ENCODE measurements at regions not wholly inside any gene's neighbourhood (a gene's known extent, or its start where the extent isn't known, plus 50 kb on each side); places are given as distances from the start of the nearest gene placed in this dataset.
A peak's percentile ranks its signal among the peaks of the same experiment; 100 is the strongest.

DNA sequence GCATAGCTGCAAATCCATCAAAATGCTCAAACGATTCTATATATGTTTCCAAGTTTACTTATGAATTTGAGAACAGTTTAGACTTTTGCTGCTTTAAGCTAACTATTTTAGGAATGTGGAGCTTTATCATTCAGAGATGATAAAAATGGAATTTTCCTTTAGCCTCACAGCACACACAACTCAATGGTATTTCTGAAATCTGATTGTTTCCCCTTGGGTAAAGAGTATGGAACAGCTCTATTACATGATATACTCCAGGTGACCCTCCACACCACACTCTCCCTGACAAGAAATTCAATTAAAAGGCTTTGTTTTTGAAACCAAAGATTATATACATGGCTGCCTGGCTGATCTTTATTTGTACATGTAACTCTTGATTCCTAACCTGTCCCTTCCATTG is 120.0 kb downstream of the LUZP4 start:
- TF ChIP-seq, protein P1, sequence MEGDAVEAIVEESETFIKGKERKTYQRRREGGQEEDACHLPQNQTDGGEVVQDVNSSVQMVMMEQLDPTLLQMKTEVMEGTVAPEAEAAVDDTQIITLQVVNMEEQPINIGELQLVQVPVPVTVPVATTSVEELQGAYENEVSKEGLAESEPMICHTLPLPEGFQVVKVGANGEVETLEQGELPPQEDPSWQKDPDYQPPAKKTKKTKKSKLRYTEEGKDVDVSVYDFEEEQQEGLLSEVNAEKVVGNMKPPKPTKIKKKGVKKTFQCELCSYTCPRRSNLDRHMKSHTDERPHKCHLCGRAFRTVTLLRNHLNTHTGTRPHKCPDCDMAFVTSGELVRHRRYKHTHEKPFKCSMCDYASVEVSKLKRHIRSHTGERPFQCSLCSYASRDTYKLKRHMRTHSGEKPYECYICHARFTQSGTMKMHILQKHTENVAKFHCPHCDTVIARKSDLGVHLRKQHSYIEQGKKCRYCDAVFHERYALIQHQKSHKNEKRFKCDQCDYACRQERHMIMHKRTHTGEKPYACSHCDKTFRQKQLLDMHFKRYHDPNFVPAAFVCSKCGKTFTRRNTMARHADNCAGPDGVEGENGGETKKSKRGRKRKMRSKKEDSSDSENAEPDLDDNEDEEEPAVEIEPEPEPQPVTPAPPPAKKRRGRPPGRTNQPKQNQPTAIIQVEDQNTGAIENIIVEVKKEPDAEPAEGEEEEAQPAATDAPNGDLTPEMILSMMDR (conservative IDR thresholded peaks at IDR 0.05 in 1 of 2, IDR thresholded peaks at IDR 0.05 in 1 of 2; ENCODE audit: low read depth in 1 of 2, low read length in 2 of 2): no peak
- TF ChIP-seq EZH2 (IDR thresholded peaks at IDR 0.05; ENCODE audit: low read length, missing control alignments): no peak
- Histone ChIP-seq H3K4me3 (replicated peaks in 1 of 4; ENCODE audit: control extremely low read depth in 1 of 4, insufficient read depth in 1 of 4, low read depth in 3 of 4, low read length in 4 of 4) (no peak overlapping the region), H3K4me2 (ENCODE audit: extremely low read depth, insufficient read depth, low read length) (no peak overlapping the region), H3K9ac (ENCODE audit: insufficient read depth, low read length) (no peak overlapping the region), H3K27me3 (ENCODE audit: control insufficient read depth, insufficient read depth, low read length) (no peaks in the 10 kb centered on the region), H3K4me1 (ENCODE audit: control insufficient read depth, extremely low read depth, insufficient read depth, low read length) (no peaks in the 10 kb centered on the region), H2AFZ (ENCODE audit: low read length) (no peak overlapping the region), H3K9me3 (ENCODE audit: control insufficient read depth, insufficient read depth, low read depth, low read length) (no peaks in the 10 kb centered on the region), H4K20me1 (ENCODE audit: control insufficient read depth, extremely low read depth, insufficient read depth, low read length) (no peaks in the 10 kb centered on the region), H3K79me2 (ENCODE audit: control insufficient read depth, insufficient read depth, low read length) (no peaks in the 10 kb centered on the region), H3K27ac (ENCODE audit: insufficient read depth, low read length) (no peak overlapping the region), H3K36me3 (ENCODE audit: control insufficient read depth, insufficient read depth, low read length) (no peaks in the 10 kb centered on the region)
- DNase-seq (ENCODE audit: low read depth in 2 of 2): peak in 1 of 2 donors; percentile 44

DNA sequence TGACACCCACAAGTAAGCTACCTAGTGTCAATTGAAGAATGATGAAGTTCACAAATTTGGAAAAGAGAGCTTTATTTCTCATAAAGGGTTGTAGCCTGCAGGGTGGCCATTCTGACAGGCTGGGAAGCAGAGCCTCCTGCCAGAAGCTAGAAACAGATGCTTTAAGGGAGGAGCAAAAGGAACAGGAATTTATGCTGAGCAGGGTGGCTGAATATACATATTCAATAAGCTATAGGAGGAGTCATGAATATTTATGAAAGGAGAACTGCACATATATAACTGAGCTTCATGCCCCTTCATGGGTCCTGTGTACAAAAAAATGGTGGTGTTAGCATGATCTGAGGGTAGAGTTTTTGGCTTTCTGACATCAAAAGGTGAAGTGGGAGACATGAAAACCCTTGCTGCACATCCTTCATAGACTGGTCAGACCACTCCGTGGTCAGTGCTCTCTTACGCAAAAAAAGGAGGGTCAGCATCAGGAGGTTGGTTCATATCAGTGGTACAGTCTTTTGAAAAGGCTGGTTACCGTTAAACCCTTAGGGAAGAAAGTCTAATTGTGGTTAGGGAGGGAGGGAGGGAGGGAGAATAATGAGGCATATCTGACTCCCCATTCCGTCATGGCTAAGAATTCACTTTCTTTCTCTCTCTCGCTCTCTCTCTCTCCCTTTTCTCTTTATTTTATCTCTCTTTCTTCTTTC is 121.4 kb downstream of the LUZP4 start:
- Histone ChIP-seq H3K79me2 (ENCODE audit: control insufficient read depth, insufficient read depth, low read length) (no peaks in the 10 kb centered on the region), H2AFZ (ENCODE audit: low read length) (no peak overlapping the region), H3K4me1 (ENCODE audit: control insufficient read depth, extremely low read depth, insufficient read depth, low read length) (no peaks in the 10 kb centered on the region), H3K9me3 (ENCODE audit: control insufficient read depth, insufficient read depth, low read depth, low read length) (no peaks in the 10 kb centered on the region), H3K27ac (ENCODE audit: insufficient read depth, low read length) (no peak overlapping the region), H3K4me3 (replicated peaks in 1 of 4; ENCODE audit: control extremely low read depth in 1 of 4, insufficient read depth in 1 of 4, low read depth in 3 of 4, low read length in 4 of 4) (no peak overlapping the region), H3K27me3 (ENCODE audit: control insufficient read depth, insufficient read depth, low read length) (no peaks in the 10 kb centered on the region), H3K4me2 (ENCODE audit: extremely low read depth, insufficient read depth, low read length) (no peak overlapping the region), H3K36me3 (ENCODE audit: control insufficient read depth, insufficient read depth, low read length) (no peaks in the 10 kb centered on the region), H4K20me1 (ENCODE audit: control insufficient read depth, extremely low read depth, insufficient read depth, low read length) (no peaks in the 10 kb centered on the region), H3K9ac (ENCODE audit: insufficient read depth, low read length) (no peak overlapping the region)
- no peak for TF ChIP-seq EZH2 (IDR thresholded peaks at IDR 0.05; ENCODE audit: low read length, missing control alignments)
- TF ChIP-seq, protein P1 (conservative IDR thresholded peaks at IDR 0.05 in 1 of 2, IDR thresholded peaks at IDR 0.05 in 1 of 2; ENCODE audit: low read depth in 1 of 2, low read length in 2 of 2): no peak
- DNase-seq (ENCODE audit: low read depth in 2 of 2): peak in 1 of 2 donors; percentile 13

DNA sequence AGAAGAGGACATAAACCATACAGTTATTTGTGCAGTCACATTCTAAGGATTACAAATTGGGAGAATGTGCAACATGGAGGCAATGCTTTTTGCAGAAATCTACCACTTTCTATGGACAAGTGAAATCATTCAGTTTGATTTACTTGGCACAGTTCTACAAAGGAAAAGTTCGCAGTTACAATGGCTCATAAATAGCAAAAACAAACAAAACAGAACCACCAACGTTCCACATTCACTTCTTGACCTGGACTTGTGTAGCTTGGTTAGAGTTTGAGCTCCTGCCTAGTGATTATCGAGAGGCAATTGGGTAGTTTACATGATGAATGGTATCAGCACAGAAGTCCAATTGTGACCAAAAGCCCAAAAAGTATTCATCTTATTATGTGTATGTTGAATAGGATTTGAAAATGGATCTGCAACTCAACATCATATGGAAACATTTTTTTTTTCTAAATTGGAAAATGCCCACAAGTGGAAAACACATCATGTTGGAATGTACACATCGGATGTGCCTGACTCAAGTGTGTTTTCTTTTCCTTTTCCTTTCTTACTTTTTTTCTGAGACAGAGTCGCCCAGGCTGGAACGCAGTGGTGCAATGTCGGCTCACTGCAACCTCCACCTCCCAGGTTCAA is 123.8 kb downstream of the LUZP4 start:
- no peak overlapping the region for H3K4me3 ChIP-seq (replicated peaks in 1 of 4; ENCODE audit: control extremely low read depth in 1 of 4, insufficient read depth in 1 of 4, low read depth in 3 of 4, low read length in 4 of 4)
- H3K79me2 ChIP-seq (ENCODE audit: control insufficient read depth, insufficient read depth, low read length): no peaks in the 10 kb centered on the region
- TF ChIP-seq, protein P1 (conservative IDR thresholded peaks at IDR 0.05 in 1 of 2, IDR thresholded peaks at IDR 0.05 in 1 of 2; ENCODE audit: low read depth in 1 of 2, low read length in 2 of 2): no peak
- TF ChIP-seq EZH2 (IDR thresholded peaks at IDR 0.05; ENCODE audit: low read length, missing control alignments): no peak
- H4K20me1 ChIP-seq (ENCODE audit: control insufficient read depth, extremely low read depth, insufficient read depth, low read length): no peaks in the 10 kb centered on the region
- H3K4me1 ChIP-seq (ENCODE audit: control insufficient read depth, extremely low read depth, insufficient read depth, low read length): no peaks in the 10 kb centered on the region
- H3K36me3 ChIP-seq (ENCODE audit: control insufficient read depth, insufficient read depth, low read length): no peaks in the 10 kb centered on the region
- no peaks in the 10 kb centered on the region for H3K9me3 ChIP-seq (ENCODE audit: control insufficient read depth, insufficient read depth, low read depth, low read length)
- peak; percentile 57 to 58 for DNase-seq (ENCODE audit: low read depth in 2 of 2)
- H3K4me2 ChIP-seq (ENCODE audit: extremely low read depth, insufficient read depth, low read length): peak overlapping the region; percentile 15
- H3K9ac ChIP-seq (ENCODE audit: insufficient read depth, low read length): no peak overlapping the region
- no peak overlapping the region for H2AFZ ChIP-seq (ENCODE audit: low read length)
- H3K27me3 ChIP-seq (ENCODE audit: control insufficient read depth, insufficient read depth, low read length): no peaks in the 10 kb centered on the region
- no peak overlapping the region for H3K27ac ChIP-seq (ENCODE audit: insufficient read depth, low read length)
